DMS 273 (cell line): ENCODE measurements at regions not wholly inside any gene's neighbourhood (a gene's known extent, or its start where the extent isn't known, plus 50 kb on each side); places are given as distances from the start of the nearest gene placed in this dataset.
A peak's percentile ranks its signal among the peaks of the same experiment; 100 is the strongest.

ENCODE experiments used
- DNase-seq: peaks from one replicate; lab custom pipeline; 2025; ENCODE audit not compliant: unreplicated experiment; lab: John Stamatoyannopoulos, UW

DNA sequence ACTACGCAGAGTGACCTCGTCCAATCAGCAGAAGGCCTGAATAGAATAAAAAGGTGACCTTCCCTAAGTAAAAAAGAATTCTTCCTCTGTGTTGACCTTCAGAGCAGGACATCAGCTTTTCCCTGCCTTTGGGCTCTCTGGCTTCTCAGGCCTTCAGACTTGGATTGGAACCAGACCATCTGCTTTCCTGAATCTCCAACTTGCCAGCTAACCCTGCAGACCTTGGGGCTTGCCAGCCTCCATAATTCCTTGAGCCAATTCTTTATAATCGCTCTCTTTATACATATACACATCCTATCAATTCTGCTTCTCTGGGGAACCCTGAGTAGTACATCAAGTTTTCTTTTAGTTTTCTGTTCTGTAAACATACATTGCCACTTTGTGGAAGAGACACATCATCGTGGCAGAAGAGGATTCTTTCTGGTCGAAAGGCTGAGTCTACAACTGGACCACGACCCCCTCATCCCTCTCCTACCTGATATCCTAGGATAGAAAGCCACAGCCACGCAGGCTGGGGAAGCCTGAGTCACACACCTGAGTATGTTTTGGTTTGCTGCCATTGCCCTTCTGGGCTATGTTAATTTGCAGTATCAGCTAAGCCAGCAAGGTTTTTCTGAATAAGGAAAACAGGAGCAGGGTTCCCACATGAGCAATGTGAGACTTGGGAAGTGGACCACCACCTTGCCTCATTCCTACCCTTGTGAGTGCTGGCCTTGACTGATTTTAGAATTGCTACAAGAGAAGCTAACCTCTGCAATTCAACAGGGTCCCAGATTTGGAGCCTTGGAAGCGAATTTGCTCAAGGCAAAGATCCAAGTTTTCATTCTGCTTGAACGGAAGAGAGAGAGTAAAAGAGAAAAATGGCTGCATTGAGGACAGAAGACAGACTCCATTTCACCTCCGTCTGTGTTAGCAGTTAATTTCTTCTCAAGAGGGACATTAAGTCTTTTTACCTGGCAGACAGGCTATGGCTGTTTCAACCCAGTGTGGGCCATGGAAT lies 445.2 kb upstream of the FZD8 start:
- peak; percentile 30 for DNase-seq

DNA sequence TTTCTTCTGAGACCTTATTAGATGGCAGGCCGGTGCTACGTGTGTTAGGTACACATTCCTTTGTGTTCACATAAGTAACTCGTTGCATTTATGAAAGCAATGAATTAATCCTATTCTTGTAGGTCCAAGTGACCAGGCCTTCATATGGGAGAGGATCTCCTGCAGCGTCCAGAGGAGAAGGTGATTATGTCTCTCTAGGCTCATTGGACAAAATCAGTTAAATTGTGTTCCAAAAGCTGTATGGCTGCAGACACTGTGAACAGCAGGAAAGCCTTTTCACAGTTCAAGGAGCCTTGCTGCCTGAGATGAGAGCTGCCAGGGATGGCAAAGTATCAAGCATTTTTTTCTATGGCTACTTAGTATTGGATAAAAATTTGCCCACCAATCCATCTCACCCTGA lies 433.1 kb upstream of the FZD8 start:
- no peak for DNase-seq

DNA sequence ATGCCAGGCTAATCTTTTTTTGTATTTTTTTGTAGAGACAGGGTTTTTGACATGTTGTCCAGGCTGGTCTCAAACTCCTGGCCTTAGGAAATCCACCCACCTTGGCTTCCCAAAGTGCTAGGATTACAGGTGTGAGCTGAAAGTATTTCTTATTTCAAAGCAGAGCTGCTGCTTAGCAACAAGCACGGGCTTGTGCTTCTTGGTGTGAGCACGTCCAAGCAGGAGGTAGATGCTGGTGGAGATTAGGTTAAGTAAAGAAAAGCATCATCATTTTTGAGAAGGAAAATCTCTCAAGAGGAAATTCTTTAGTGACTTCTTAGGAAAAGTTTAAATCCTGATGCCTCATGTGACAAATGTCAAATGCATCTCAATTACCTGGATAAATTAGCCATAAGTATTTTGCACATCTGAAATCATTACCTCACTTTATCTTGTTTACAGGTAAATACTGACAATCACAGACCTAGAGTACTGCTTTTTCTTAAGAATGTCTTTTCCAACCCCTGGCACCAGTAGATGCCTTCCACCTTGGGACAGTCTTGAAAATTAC lies 431.8 kb upstream of the FZD8 start:
- DNase-seq = no peak

DNA sequence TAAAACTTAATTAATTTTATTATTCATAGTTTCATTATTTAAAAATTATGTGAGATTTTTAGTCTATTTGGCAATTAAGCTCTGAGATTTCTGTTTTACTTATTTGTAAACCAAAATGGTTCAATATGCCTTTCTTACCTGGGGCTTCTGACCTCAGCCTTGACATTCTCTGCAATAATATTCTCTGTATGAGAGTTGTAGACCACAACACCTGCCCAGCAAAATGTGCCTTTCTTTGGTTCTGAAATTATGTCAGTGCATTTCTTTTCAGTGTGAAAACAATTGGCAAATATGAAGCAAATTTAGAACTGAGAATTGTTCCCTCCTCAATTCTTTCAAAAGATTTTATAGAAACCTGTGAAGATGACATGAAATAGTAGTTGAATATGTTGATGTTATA lies 426.4 kb upstream of the FZD8 start:
- DNase-seq = no peak

DNA sequence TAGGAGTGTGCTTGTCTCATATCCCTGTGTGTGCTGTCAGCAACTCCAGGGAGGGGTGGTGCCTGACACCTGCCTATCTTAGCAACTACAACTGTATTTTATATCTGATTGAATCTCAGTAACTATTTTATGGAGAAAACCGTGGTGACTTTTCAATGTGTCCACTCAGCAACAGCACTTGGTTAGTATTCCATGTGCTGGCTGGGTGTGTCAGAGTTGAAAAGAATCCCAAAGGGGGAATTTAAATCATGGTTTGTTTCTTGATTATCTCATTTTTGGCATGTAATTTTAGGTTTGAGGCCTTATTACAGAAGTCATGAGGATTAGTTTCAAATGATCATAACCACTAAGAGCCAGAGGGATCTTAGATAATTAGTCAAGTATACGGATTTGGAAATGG lies 425.7 kb upstream of the FZD8 start:
- no peak for DNase-seq

DNA sequence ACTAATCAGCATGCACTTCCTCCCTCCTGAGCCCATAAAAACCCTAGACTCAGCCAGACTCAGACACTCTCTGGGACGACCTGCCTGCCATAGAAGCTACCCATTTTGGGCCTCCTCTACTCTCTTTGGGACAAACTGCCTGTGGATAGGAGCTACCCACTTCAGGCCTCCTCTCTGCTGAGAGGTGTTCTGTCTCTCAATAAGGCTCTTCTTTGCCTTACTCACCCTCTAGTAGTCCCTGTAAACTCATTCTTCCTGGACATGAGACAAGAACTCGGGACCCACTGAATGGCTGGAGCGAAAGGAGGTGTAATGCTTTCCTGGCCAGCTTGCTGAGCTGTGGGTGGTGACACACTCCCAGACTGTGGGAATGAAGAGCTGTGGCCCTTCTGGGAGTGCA lies 424.8 kb upstream of the FZD8 start:
- no peak for DNase-seq

DNA sequence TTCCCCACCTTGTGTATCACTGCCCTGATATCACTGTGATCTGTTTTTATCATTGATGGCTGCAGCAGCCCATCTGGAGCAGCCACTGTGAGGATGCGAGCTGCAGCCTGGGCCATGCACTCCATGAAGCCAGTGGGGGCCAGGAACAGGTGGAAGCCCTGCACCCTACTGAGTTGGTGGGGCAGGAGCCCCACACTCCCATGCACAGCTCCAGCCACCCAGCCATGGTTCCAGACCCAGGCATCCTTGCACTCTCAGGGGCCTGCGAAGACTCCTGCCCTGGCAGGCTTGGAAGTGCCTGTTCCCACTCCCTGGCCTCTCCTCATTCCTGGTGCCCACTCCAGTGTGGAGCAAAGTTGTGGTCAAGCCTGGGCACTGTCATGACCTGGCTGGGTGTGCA lies 424.0 kb upstream of the FZD8 start:
- DNase-seq = no peak

DNA sequence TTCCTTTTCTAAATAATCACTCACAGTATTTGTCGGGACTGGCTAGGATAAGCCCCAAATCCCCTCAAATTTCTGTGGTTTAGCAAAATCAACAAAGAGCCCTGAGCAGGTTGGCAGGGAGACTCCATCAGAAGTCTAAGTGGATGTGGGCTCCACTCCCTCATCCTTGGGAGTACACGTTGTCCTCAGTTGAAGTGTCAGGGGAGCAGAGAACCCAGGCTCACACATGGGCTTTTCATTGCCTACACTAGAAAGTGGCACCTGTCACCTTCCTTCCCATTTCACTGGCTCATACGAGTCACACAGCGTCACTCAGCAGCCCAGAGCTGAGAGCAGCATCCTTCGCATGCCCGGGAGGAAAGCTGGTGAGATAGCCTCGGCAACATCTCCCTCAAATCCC lies 421.3 kb upstream of the FZD8 start:
- no peak for DNase-seq

DNA sequence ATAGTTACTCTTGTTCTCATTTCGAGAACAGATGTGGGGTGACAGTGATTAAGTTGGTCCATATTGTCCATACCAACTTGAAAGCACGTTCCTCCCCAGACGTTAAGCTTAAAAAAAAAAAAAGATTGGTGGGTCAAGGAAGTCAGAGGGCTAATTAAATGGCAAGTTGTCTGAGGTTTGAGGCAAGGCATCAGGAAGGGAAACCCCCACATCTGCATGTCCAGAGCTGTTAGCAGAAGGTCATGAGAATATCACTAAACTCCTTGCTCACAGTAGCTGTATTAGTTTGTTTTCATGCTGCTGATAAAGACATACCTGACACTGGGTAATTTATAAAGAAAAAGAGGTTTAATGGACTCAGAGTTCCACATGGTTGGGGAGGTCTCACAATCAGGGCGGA lies 415.6 kb upstream of the FZD8 start:
- no peak for DNase-seq

DNA sequence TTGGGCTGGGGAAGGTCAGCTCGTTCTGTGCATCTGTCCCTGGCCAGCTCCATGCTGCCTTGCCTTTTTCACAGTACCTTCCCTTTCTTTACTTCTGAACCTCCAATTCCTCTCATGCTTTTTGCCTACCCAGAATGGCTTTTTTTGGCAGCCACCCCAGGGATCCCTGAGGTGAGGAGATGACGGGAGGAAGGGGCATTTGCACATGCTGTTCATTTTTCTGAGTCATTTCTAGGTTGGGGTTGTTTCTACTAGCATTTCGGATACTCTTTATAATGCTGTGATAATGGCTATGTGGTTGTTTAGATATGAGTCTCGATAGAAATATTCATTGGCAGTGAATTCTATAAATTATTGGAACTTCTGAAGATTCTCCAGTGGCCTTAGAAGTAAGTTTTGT lies 415.1 kb upstream of the FZD8 start:
- no peak for DNase-seq

DNA sequence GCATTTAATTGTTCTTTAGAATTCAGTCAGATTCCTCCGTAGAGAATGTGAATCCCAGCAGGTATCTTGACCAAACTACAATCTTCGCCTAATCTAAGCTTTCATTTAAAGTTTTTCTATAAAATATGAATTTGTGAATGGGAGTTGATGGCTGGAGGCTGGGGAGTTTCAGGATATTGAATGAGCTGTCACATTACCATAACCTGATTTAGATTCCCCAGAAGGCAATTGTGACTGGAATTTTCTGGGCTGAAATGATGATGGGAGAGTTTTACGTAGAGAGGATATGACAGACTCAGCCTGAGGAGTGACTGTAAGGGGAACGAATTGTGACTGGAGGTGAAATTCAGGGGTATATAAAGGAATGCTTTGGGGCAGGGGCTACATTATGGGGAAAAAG lies 411.7 kb upstream of the FZD8 start:
- no peak for DNase-seq

DNA sequence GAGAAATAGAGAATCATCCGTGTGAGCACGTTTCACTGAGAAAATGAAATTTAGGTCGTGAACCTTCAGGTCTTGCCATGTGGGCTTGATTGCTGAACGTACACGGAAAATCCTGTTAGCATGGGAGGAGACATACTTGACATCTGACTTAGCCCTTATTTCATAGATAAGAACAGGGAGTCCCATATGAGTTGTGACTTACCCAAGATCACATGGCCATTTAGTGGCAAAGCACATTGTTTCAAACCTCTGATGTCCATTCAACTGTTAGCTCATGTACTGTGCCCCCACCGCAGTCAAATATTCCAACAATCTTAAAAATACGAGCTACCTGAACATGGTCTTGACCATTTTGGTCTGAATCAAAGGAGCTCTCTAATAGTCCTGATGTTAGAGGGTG lies 411.2 kb upstream of the FZD8 start:
- no peak for DNase-seq

DNA sequence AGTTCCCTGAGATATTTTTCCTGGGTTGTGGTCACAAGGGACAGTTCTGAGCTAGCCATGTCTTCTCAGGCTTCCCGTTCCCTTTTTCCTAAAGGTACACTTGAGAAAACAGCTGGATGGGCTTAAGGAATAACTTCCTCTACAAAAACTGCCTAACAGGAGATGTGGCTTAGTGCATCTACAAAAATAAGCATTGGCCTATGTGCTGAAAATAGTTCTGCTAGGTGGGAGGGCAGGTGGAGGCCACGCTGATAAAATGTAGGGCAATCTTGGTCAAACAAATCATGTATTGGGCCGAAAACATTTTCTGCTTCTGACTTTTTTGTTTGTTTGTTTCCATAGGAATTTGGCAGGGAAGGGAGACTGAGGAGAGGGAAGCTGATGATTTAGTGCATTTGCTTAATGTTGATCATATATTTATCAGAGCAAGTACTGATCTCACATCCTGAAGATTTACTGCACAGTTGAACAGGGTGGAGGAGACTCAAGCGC lies 409.4 kb upstream of the FZD8 start:
- DNase-seq = no peak

DNA sequence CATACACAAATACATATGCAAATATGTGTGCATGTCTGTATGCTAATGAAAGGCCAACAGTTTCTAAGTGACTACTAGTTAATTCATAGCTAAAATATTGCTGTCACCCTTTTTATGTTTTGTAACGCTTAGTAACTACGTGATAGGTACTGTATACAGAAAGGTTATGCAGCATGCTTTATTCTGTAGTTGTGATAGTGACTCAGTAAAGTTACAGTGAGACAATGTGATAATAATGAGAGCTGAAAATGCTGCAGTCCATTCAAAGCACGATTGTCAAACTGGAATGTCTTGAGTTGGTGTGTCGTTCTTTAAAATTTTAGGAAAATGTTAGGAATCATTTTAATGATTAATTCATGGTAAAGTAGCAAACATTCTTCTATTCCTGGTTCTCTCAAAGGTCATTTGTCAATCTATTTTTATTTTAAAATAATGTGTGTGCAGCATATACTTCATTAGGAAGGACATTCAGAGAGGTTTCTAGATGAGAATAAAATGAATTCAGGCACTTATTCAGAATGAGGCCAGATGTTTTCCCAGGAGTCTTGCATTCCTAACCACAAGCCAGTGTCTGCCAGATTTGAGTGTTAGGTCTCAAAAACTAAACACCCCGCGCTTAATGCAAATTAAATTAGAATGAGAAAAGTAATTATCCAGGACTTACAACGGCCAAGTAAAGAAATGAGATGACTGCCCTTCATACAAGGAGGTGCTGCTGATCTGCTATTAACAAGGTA lies 408.8 kb upstream of the FZD8 start:
- peak; percentile 17 for DNase-seq

DNA sequence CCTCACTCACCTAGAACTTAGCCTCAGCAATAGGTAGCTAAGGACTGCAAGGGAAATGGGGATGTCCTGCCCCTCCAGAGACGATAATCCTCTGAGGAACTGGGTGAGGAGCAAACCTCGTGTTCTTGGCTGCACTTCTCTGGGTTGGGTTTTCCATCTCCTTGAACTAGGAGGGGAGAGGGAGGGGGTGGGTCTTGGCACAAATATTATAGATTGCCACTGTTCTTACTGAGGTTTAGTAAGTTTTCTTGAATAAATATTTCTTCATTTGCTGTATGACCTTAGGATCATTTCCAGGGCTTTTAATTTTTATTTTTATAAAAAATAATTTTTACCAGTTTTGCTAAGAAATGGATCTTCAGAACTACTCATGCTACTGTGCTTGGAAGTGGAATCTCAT lies 406.7 kb upstream of the FZD8 start:
- DNase-seq = no peak

DNA sequence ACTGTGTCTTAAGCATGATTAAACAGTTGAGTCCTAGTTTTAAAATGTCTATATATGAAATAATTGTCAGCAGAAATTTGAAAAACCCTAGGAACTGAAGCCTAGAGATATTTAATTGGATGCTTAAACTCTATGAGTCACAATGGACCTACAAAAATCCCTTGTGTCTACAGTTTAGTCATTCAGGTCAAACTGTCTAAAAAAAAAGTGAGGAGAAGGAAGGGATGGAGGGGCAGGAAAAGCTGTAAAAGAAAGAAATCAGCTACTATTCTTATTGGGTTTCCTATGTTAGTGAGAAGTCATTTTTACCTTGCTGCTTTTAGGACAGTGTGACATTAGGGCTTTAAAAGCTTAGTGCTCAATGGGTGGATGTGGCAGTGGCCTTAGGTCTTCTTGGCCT lies 406.1 kb upstream of the FZD8 start:
- no peak for DNase-seq

DNA sequence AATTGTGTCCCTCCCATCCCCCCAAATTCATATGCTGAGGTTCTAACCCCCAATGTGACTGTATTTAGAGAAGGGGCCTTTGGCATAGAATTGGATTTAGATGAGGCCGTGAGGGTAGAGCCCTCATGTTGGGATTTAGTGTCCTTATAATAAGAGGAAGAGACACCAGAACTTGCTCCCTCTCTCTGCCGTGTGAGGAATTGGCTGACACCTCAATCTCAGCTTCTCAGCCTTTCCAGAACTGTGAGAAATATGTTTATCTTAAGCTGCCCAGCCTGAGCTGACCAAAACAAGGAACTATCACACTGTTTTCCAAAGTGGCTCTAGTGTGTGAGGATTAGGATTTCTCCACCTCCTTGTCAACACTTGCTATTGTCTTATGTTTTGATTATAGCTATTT lies 400.0 kb upstream of the FZD8 start:
- DNase-seq = no peak

DNA sequence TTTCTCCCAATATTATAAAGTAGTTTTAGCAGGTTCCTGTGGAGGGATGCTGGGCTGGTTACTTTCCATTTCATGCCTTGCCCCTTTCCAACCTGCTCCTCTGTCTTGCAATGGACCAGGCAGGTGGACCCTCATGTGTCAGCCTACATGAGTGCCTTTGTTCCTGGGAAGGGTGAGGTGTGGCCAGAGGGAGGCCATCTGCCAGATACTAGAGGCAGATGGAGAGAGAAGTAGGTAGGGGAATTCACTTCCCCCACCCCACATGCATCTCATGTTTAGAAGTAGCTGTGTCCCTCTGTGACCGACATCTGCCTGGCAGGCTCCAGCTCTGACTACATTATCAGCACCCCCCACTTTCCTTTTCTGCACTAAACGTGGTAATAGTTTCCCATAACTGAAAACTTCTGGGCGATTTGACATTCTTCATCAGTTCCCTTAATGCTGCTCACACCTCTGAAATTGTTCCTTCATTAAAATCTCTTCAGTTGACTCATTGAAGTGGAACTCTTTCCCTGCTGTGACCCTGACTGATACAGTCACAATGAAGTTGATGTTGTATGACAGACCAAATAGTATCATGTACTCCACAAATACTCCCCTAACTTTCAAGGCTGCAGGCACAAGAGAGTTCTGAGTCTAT lies 396.3 kb upstream of the FZD8 start:
- peak; percentile 93 for DNase-seq

DNA sequence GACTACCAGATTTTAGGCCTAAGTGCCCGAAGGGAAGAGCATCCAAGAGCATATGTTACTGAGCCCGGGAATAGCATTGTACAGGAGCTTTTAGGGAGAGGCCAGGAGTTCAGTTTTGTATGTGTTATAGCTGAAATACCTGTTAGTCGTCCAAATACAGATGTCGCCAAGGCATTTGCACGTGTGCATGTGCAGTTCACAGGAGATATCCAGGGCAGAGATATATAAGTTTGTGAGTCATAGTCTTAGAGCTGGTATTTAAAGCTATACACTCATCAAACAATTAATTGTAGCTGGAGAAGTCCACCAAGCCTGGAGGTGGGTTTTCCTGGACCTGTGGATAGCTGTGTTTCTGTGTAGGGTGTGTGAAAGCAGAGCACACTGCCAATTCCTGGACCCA lies 394.0 kb upstream of the FZD8 start:
- DNase-seq = no peak

DNA sequence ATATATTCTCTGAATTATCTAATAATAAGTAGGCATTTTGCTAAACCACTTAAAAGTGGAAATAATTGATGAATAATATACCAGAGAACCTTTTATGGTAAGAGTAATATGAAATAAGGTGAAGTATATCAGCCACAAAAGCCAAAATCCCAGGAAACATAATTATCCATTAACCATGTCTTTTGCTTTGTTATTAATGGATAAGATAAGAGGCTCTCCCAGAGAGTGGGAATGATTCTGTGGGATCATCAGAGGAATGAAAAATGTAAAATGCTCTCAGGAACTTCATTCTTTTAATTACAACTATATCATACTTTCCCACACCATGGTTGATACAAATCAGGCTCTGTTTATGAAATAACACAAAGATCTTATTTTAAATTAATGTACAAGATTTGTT lies 391.7 kb upstream of the FZD8 start:
- DNase-seq = no peak

DNA sequence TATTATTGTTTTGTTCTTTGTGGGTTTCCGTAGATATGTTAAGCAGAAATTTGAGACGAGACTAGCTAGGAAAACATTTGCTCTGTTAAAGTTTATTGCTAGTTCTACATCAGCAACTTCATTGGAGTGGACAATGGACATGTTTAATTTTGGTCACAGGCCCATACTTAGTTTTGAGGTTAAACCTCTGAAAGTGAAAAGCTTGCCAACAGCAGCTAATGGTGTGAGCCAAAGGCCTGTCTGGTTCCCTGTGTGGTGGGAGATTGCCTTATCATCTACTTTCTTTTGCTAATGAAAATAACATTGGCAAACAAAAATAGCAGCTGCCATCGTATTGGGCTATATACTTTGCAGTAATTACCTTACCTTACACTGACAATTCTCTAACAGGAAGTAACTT lies 388.4 kb upstream of the FZD8 start:
- no peak for DNase-seq
